IMR-90 (cell line): ENCODE measurements at regions not wholly inside any gene's neighbourhood (a gene's known extent, or its start where the extent isn't known, plus 50 kb on each side); places are given as distances from the start of the nearest gene placed in this dataset.

Experiments
- CTCF ChIP-seq: conservative IDR thresholded peaks from 2 replicates; pipeline ENCODE4 v1.5.1; 2012; ENCODE audit warnings: mild to moderate bottlenecking, low read depth, low read length, improper control_type of control experiment
- POLR2A ChIP-seq: IDR thresholded peaks from 2 replicates; pipeline ENCODE4 v1.6.1; 2012; ENCODE audit warnings: mild to moderate bottlenecking, low read depth, low read length

GRCh38 chr18:22700920-22701319 lies 232.2 kb upstream of the RBBP8 start:
- no peak for TF ChIP-seq POLR2A
- TF ChIP-seq CTCF = no peak
